Activated CD8-positive, alpha-beta memory T cell treated with anti-CD3 and anti-CD28 coated beads for 1 hour (primary cell): ENCODE measurements at regions not wholly inside any gene's neighbourhood (a gene's known extent, or its start where the extent isn't known, plus 50 kb on each side); places are given as distances from the start of the nearest gene placed in this dataset.

Source experiments
- DNase-seq, 2 donors: peaks; one replicate each; pipeline ENCODE4 v3.0.0-alpha.2; 2020; ENCODE audit warnings: low read depth in 1 of 2; ENCODE audit errors: extremely low read depth in 1 of 2

DNA sequence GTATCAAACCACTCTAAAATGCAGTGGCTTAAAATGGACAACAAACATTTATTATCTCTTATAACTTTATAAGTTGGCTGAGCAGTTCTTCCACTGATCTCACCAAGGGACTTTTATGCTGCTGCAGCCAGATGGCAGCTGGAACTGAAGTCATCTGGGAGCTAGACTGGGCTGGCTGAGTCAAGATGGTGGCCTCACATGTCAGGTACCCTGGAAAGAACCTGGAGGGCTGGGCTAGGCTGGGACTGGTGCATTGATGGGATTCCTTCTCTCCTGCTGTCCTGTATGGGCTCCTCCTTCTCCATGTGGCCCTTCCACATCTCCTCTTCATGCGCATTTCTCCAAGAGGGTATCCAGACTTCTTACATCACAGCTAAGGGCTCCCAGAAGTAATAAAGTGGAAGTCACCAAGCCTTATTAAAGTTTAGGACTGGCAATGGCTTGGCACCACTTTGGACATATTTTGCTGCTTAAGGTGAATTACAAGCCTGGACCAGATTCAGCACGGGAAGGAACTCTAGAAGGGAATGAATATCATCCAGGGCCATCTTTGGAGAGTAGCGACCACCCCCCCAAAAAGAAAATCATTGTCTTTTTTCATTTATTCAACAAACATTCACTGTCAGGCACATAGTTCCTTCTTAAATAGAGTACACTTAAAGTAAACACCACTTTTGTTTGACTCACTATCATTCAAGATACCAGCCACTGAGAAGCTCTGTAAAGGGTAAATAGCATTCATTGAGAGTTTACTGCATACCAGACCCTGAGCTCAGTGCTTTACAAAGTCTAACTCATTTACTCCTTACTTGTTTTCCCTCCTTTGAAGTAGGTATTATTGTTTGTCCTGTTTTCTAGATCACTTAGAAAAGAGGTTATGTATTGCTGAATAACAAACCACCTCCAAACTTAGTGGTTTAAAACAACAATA, 138.0 kb downstream of the ZFP36L2 start:
- DNase-seq: no peak

DNA sequence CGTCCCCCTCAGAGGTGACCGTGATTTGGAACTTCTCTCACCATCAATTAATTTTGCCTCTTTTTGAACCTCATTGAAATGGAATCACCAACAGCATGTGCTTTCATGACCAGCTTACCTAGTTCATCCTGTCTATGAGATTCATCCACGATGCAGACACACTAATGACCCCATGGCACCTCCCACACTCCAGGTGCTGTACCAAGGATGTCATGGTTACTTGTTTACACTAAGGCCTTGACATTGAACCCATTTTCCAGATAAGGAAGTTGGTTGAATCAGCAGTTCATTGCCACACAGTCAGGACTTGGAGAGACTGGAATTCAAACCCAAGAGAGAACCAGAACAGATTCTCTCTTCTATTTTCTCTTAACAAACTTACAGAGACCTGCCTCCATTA, 139.0 kb downstream of the ZFP36L2 start:
- DNase-seq: no peak

DNA sequence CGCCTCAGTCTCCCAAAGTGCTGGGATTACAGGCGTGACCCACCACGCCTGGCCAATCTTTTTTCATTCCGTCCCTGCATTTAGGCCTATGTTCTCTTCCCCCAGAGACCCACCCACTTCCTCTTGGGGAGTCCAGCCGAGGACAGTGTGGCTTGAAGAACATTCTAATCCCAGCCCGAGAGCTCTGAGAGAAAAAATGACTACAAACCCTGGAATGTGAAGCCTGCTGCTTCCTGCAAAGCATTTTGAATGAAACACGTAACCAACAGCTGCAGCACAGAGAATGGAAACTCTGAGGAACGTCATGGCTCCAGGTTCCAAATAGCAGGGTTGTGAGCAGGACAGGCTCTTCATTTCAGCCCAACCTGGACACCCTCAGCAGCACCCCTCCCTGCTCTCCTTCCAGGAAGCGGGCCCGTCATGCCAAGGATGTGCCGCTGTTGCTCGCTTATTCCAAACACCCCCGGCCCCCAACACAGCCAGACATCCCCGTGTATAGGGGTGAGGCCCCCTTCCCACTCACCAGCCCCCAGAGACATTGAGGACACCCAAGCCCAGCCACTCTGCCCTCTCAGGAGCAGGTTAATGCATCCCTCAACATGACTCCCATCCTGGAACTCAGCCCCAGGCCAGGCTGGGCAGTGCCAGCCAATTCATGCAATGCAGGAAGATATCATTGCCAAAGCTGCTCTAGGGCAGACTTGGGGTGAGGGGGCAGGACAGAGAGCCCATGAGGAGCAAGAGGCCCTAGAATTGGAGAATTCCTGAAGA, 139.8 kb downstream of the ZFP36L2 start:
- no peak for DNase-seq

GRCh38 chr2:43085929-43086328, 140.5 kb downstream of the ZFP36L2 start:
- DNase-seq: no peak

GRCh38 chr2:43085505-43085904, 140.9 kb downstream of the ZFP36L2 start:
- no peak for DNase-seq

DNA sequence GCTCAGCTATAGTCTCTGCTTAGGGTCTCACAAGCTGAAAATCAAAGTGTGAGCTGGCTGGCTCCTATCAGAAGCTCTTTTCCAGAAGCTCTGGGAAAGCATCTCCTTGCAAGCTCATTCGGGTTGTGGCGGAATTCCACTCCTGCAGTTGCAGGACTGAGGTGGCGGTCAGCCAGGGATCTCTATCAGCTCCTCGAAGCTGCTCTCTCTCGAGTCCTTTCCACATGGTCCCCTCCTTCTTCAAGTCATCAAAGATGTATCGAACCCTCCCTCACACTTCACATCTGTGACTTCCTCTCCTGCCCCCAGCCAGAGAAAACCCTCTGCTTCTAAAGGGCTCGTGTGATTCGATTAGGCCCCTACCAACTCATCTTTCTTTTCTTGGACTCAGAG, 141.7 kb downstream of the ZFP36L2 start:
- DNase-seq: no peak

- DNase-seq: no peak
These were observed 142.4 kb downstream of the ZFP36L2 start for GRCh38 chr2:43083710-43084698.

DNA sequence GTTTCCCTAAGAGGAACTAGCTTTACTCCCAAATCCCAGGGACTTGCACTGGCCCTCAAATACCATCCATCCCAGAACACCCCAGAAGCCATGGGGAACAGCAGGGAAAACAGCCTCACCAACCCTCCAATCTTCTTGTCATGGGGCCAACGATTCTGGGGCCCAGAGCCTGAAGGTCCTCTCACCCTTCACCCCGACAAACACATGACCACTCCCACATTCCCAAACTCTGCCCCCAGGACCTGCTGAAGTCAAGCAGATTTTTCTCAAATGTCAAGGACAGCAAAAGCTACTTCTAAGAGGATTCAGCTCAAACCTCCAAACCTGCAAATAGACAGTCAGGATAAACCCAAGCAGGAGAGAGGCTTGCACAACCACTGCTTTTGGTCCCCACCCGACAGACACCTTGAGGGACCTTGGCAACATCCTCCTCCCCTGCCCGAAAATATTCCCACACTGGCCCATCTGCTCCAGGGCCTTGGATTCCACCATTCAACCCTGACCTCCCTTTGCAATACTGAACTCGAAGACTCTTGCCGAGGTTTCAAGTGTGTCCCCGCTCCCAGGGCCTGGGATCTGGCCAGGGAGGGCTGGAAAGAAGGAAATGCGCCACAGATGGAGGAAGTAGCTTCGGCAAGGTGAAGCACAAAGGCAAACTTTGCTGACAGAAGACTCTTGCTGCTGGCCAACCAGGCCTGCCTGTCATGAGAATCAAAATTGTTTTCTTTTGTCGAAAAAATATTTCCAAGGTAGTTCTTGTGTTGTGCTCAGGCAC, 143.3 kb downstream of the ZFP36L2 start:
- DNase-seq: no peak

- no peak for DNase-seq
These were observed 144.1 kb downstream of the ZFP36L2 start for GRCh38 chr2:43082111-43082894.

- DNase-seq: no peak
These were observed 145.2 kb downstream of the ZFP36L2 start for GRCh38 chr2:43081131-43081765.

DNA sequence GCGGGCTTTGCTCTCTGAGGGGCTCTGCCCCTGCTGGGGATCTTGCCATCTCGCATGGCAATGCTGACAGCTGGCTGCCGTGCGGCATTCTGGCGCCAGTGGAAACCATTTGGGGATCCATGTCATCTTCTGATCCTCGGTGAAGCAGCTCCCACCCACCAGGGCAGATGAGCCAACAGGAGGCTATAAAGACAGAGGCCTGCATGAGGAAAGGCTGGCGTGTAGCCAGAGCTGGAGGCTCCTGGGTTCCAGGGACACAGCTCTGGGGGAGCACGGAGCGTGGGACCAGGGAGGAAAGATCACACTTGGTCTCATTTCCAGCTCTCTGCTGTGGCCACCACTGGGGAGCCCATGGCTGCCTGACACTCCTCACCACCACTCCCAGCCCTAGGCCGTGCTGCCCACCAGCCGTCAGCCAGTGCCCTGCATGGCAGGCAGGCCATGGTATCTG, 145.8 kb downstream of the ZFP36L2 start:
- no peak for DNase-seq

DNA sequence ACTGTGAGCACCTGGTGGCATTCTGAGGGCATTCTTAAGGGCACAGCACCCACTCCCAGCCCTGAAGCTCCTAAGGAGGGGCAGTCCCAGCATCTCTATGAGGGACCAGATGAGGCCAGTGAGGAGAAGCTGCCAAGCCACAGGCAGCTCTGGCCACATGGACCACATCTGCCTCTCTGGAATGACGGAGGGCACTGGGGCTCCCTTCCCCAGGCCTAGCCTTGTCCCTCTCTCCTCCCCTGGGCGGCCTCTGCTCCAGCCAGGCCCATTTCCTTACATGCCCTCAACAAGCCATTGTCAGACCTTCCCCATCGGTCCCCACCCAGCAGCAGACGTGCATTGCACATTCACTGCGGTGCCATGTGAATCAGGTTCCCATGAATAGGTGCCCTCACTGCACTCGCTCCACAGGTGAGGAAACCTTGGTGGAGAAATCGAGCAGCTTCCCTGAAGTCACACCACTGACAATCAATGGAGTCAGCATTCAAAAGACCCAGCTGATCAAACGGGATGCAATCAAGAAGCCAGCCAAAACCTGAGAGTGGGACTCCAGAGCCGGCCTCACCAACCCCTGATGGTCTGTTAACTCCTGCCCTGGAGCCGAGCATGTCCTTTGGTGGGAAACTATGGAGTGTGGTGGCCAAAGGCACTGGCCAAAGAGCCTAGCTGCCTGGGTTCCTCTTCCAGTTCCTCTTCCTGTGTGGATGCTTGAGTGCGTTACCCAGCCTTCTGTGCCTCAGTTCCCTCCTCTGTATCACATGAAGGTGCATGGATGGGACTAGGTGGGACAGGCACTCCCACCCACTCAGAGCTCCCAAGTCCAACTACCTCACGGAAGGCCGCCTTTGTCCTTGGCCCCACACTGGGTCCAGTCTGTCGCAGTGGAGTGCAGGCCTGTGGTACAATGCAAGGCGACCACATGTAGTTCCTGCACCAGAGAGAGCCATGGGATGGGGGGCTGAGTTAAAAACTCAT, 147.3 kb downstream of the ZFP36L2 start:
- DNase-seq: no peak

DNA sequence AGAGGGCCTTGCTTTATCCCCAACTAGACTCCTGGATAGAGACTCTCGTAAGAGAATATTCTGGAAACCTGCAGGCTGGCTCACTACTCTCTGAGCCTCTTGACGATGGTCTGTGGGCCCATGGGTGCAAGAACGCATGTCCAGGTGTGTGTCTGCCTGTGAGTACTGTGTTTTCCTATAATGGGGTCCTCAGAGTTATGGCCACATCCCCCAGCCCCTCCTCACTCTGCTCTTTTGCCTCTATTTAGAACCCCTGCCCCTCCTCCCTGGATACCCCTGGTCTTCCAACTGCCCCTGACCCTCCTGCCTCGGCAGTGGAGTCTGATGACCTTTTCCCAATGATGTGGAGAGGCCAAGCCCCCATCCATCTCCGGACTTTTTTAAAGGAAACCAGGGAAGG, 148.1 kb downstream of the ZFP36L2 start:
- no peak for DNase-seq

DNA sequence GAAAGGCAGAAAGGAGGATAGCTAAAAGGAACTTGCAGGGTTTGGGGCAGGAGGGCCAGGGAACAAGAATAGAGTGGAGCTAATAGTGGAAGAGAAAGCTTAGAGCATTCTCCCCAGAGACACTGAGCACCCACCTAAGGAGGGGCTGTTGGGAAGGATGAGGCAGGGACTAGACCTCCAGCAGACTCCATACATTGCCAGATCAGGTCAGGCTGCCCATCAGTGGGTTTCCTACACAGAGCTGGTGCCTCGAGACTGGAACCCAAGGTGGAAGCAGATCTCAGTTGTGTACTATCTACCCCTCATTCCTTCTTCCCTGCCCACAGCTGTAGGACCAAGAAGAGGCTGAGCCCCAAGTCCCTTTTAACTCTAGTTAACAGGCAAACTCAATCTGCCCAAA, 148.5 kb downstream of the ZFP36L2 start:
- no peak for DNase-seq

DNA sequence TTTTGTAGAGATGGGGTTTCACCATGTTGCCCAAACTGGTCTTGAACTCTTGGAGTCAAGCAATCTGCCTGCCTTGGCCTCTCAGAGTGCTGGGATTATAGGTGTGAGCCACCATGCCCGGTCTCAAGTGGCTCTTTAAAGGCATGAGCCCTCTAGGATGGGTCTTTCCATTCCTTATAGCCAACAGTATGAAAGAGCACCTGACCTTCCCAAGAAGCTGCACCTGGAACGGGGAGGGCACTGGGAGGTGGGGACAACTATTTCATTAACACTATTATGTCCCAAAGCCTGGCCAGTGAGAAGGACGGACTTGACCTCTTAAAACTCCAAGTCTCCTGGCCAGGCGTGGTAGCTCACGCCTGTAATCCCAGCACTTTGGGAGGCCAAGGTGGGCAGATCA, 149.7 kb downstream of the ZFP36L2 start:
- no peak for DNase-seq

DNA sequence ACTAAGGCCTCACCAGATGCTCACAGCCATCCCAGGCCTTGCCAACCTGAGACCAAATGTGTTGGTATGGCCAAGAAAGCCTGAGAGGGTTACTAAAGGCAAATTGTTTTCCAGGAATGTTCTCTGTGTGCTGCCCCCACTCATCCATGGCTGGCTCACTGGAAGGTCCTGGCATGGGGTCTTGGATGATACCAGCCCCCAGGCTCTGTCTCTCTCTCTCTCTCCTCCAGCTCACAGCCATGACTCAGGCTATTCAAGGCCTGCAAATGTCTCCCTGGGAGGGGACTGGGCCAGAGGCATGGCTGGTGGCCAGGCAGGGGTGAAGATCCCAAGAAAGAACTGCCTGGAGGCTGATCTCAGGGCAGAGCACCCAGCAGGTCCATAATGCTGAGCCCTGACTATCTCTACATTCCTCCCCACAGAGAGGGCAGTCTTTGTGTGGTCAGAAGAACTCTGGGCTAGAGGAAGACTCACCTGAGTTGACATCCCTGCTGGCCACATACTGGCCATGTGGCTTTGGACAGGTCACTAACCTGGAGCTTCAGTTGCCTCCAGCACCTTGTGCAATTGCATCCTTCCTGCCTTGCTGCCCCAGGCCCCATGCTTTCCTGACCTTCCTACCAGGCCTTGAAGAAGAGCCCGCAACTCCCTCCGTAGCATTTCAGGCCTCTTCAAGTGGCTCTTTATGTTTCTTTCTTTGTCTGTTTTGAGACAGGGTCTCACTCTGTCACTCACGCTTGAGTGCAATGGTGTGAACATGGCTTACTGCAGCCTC, 150.4 kb downstream of the ZFP36L2 start:
- DNase-seq: no peak

DNA sequence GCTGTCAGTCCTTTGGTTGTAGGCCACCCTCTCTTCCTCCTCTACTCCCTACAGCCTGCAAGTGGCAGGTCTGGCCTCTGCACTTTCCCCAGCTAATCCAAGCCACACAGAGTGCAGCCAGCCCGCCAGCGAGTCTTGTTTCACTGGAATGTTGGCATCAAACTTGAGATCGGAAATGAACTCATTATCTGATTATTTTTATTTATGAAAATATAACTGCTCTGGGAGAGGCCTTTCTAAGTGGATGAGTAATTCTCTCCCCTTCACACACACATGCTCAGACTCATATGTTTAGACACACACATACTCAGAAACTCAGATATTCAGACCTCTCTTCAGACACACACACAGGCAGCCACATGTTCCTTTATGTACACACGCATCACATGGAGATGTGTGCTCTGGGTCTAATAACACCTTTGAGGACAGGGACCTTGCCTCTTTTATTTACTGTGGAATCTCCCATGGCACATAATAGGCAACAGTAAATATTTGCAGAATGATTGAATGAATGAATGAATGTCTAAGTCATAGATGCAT, 151.3 kb downstream of the ZFP36L2 start:
- DNase-seq: no peak
